DMS79 treated with DMSO at 0.1 percent for 48 hours (cell line): ENCODE measurements at regions not wholly inside any gene's neighbourhood (a gene's known extent, or its start where the extent isn't known, plus 50 kb on each side); places are given as distances from the start of the nearest gene placed in this dataset.
"Not testable (repeated sequence)": the region's sequence is repeated elsewhere in the genome, so short reads cannot be mapped to it uniquely, and the experiment has no call there.

Experiments used
- DNase-seq: peaks from one replicate; lab custom pipeline; 2025; lab: John Stamatoyannopoulos, UW

- no peak for DNase-seq
These were observed 334.8 kb downstream of the UTRN start for GRCh38 chr6:144619966-144620365.

GRCh38 chr6:144621332-144621731 lies 336.2 kb downstream of the UTRN start:
- DNase-seq = no peak

GRCh38 chr6:144624246-144624645 lies 339.1 kb downstream of the UTRN start:
- DNase-seq = no peak

GRCh38 chr6:144624716-144625115 lies 339.6 kb downstream of the UTRN start:
- no peak for DNase-seq

- DNase-seq = no peak
These were observed 345.7 kb downstream of the UTRN start for GRCh38 chr6:144630857-144631256.

GRCh38 chr6:144632266-144632665 lies 347.1 kb downstream of the UTRN start:
- no peak for DNase-seq

- no peak for DNase-seq
These were observed 348.8 kb downstream of the UTRN start for GRCh38 chr6:144633886-144634285.

- no peak for DNase-seq
These were observed 349.2 kb downstream of the UTRN start for GRCh38 chr6:144634371-144634770.

GRCh38 chr6:144635051-144635450 lies 349.9 kb downstream of the UTRN start:
- no peak for DNase-seq

- not testable (repeated sequence) for DNase-seq
These were observed 350.9 kb downstream of the UTRN start for GRCh38 chr6:144636025-144636424.

GRCh38 chr6:144637541-144637940 lies 352.4 kb downstream of the UTRN start:
- DNase-seq = no peak

- DNase-seq = no peak
These were observed 354.5 kb downstream of the UTRN start for GRCh38 chr6:144639654-144640053.

GRCh38 chr6:144641286-144641685 lies 356.2 kb downstream of the UTRN start:
- no peak for DNase-seq

GRCh38 chr6:144644776-144645175 lies 359.6 kb downstream of the UTRN start:
- no peak for DNase-seq

- no peak for DNase-seq
These were observed 361.2 kb downstream of the UTRN start for GRCh38 chr6:144646093-144647056.

GRCh38 chr6:144647406-144647964 lies 362.4 kb downstream of the UTRN start:
- DNase-seq = no peak

GRCh38 chr6:144647971-144648651 lies 363.0 kb downstream of the UTRN start:
- no peak for DNase-seq

GRCh38 chr6:144649085-144649484 lies 363.9 kb downstream of the UTRN start:
- DNase-seq = no peak

- no peak for DNase-seq
These were observed 366.1 kb downstream of the UTRN start for GRCh38 chr6:144651234-144651633.

GRCh38 chr6:144652292-144652891 lies 367.3 kb downstream of the UTRN start:
- no peak for DNase-seq

- no peak for DNase-seq
These were observed 368.9 kb downstream of the UTRN start for GRCh38 chr6:144653885-144654505.

GRCh38 chr6:144654506-144654905 lies 369.4 kb downstream of the UTRN start:
- DNase-seq = no peak
